K562 (cell line): ENCODE measurements at regions not wholly inside any gene's neighbourhood (a gene's known extent, or its start where the extent isn't known, plus 50 kb on each side); places are given as distances from the start of the nearest gene placed in this dataset.

Source experiments
- ATAC-seq: fragments of 200-7000 bp; cut with Tn5 transposase; 3 replicates; pipeline ENCODE4 v1.9.1; 2020; ENCODE audit warnings: moderate library complexity
- BruUV-seq: library from RNA; stranded (reverse); fragments of 400-500 nt; replicated peaks from 2 replicates; lab custom pipeline; 2021; lab: Mats Ljungman, UMichigan
- CTCF ChIA-PET: fragments of 300-600 bp; formaldehyde crosslinking; extraction: SDS; loops from one replicate; lab custom pipeline; 2021; ENCODE audit warnings: low intra/inter-chr PET ratio; lab: Yijun Ruan, JAX
- POLR2A ChIA-PET: fragments of 300-600, 350-650 bp; sonication (Branson Sonifier 250); formaldehyde crosslinking; extraction: SDS; loops from one replicate; lab custom pipeline; 2021; ENCODE audit warnings: antibody characterized with exemption, inconsistent platforms; lab: Yijun Ruan, JAX
- DNase-seq, 4 experiments: peaks; one replicate each; pipeline versions ENCODE4 v3.0.0 to v3.0.0-alpha.2; 2011 to 2018; ENCODE audit warnings: low spot score in 3 of 4, mixed read lengths in 3 of 4; ENCODE audit errors: extremely low read depth in 1 of 4
- FAIRE-seq: peaks from 2 replicates; lab custom pipeline; 2011; peaks lifted over from hg19 to GRCh38; lab: Jason Lieb, UNC
- H2AFZ ChIP-seq: 2 replicates; pipeline ENCODE4 v1.6.0; 2011; ENCODE audit warnings: low read depth, low read length, control low read depth, inconsistent platforms
- H3K27ac ChIP-seq: fragments of 200-600 bp; 3 replicates; pipeline ENCODE4 v1.8.0; 2011; ENCODE audit warnings: low read depth, mild to moderate bottlenecking, control low read depth, inconsistent platforms, low read length, moderate library complexity, mixed read lengths; ENCODE audit errors: extremely low read depth
- H3K27me3 ChIP-seq, 2 experiments: fragments of 300-600 bp in 1 of 2; 2 replicates in 1 of 2; 3 replicates in 1 of 2; pipeline versions ENCODE4 v1.6.0 to v1.8.0; 2011; ENCODE audit warnings: inconsistent platforms in 2 of 2, low read length in 2 of 2, mild to moderate bottlenecking in 1 of 2, mixed read lengths in 1 of 2, moderate library complexity in 1 of 2; ENCODE audit not compliant: control insufficient read depth in 2 of 2, insufficient read depth in 2 of 2
- H3K36me3 ChIP-seq: fragments of 300-600 bp; 3 replicates; pipeline ENCODE4 v1.8.0; 2011; ENCODE audit warnings: mild to moderate bottlenecking, low read length, inconsistent platforms; ENCODE audit not compliant: control insufficient read depth, insufficient read depth
- H3K4me1 ChIP-seq, 2 experiments: fragments of 200-600 bp in 1 of 2; replicated peaks in 1 of 2; 2 replicates in 1 of 2; 3 replicates in 1 of 2; pipeline versions ENCODE4 v1.5.1 to v1.8.0; 2011; ENCODE audit warnings: inconsistent platforms in 2 of 2, low read length in 2 of 2, mild to moderate bottlenecking in 1 of 2, mixed read lengths in 1 of 2, moderate library complexity in 1 of 2; ENCODE audit not compliant: control insufficient read depth in 2 of 2, insufficient read depth in 2 of 2
- H3K4me2 ChIP-seq: 2 replicates; pipeline ENCODE4 v1.6.1; 2011; ENCODE audit warnings: low read length, control low read depth, inconsistent platforms, mixed read lengths; ENCODE audit not compliant: insufficient read depth
- H3K4me3 ChIP-seq: fragments of 200-600 bp; sonication (generic), shearing (Covaris generic); 2 replicates; pipeline ENCODE4 v1.5.1; 2016; ENCODE audit warnings: control low read depth, inconsistent platforms
- H3K79me2 ChIP-seq: fragments of 200-600 bp; 3 replicates; pipeline ENCODE4 v1.8.0; 2011; ENCODE audit warnings: low read length, inconsistent platforms; ENCODE audit not compliant: control insufficient read depth, insufficient read depth
- H3K9ac ChIP-seq, 2 experiments: 2 replicates each; pipeline versions ENCODE4 v1.6.0 to v1.6.1; 2011; ENCODE audit warnings: low read depth in 2 of 2, low read length in 2 of 2, control low read depth in 1 of 2, inconsistent platforms in 1 of 2, mild to moderate bottlenecking in 1 of 2, mixed read lengths in 1 of 2; ENCODE audit not compliant: insufficient read depth in 1 of 2
- H3K9me1 ChIP-seq: one replicate; pipeline ENCODE4 v1.6.0; 2011; ENCODE audit warnings: inconsistent platforms, mild to moderate bottlenecking, low read length, moderate library complexity; ENCODE audit not compliant: control insufficient read depth, insufficient read depth
- H3K9me3 ChIP-seq: replicated peaks from 2 replicates; pipeline ENCODE4 v1.5.1; 2011; ENCODE audit warnings: low read depth, low read length, inconsistent platforms; ENCODE audit not compliant: control insufficient read depth, insufficient read depth
- H4K20me1 ChIP-seq: replicated peaks from 2 replicates; pipeline ENCODE4 v1.6.1; 2011; ENCODE audit warnings: low read length, inconsistent platforms, mixed read lengths; ENCODE audit not compliant: control insufficient read depth, insufficient read depth
- CBX2 ChIP-seq: fragments of 200-600 bp; sonication (generic); IDR thresholded peaks from one replicate; pipeline ENCODE4 v1.6.1; 2012; ENCODE audit warnings: mild to moderate bottlenecking, low read length, inconsistent platforms; ENCODE audit not compliant: insufficient read depth, poor library complexity, severe bottlenecking
- FOXJ2 ChIP-seq: fragments of 200-800 bp; sonication (Bioruptor generic); IDR thresholded peaks from 2 replicates; pipeline ENCODE4 v1.6.1; 2016; ENCODE audit warnings: missing genetic modification characterization, missing compliant biosample characterization
- HINFP ChIP-seq: fragments of 450-650 bp; conservative IDR thresholded peaks from 2 replicates; pipeline ENCODE4 v1.6.1; 2016; ENCODE audit warnings: missing genetic modification characterization, low read depth, mild to moderate bottlenecking, control low read depth, missing compliant biosample characterization
- NEUROD1 ChIP-seq: fragments of 150-350 bp; IDR thresholded peaks from 2 replicates; pipeline ENCODE4 v1.6.1; 2014; ENCODE audit warnings: borderline replicate concordance, low read length, low read depth; ENCODE audit not compliant: partially characterized antibody
- ZNF316 ChIP-seq: fragments of 450-650 bp; IDR thresholded peaks from 2 replicates; pipeline ENCODE4 v1.6.1; 2016
- WGBS: fragments of 100-300 bp; shearing (Covaris generic); methylation state at CpG from one replicate; pipeline ENCODE4 v1.1.6; 2016; ENCODE audit warnings: low coverage, mixed read lengths; ENCODE audit not compliant: insufficient coverage; ENCODE audit errors: missing lambda C conversion rate; 5-methylcytosine and 5-hydroxymethylcytosine counted together
- in situ Hi-C: fragments of 300-500 bp; cut with MboI; formaldehyde crosslinking; loops from 4 replicates; pipeline ENCODE4 v1.15.0; 2018; ENCODE audit warnings: inconsistent platforms, mixed read lengths
- intact Hi-C: fragments of 100-400 bp; cut with micrococcal nuclease; formaldehyde crosslinking; loops from 2 replicates; pipeline ENCODE4 v1.14.2; 2022
- TF ChIP-seq, protein P1 (sequence below), 2 experiments: fragments of 200-800 bp in 1 of 2; sonication (Bioruptor generic) in 1 of 2; sonication (generic) in 1 of 2; formaldehyde crosslinking in 1 of 2; IDR thresholded peaks in 1 of 2; conservative IDR thresholded peaks in 1 of 2; 2 replicates each; pipeline versions ENCODE4 v1.5.0 to v1.6.1; 2016 to 2020; ENCODE audit warnings: missing compliant biosample characterization in 1 of 2, missing genetic modification characterization in 1 of 2, missing genetic modification reagents in 1 of 2

GRCh38 chr4:81974523-81974922, 399.3 kb downstream of the HNRNPD start (continued):
- TF ChIP-seq CBX2 (no peak), NEUROD1 (no peak), FOXJ2 (tag) (no peak)
- TF ChIP-seq, protein P1, sequence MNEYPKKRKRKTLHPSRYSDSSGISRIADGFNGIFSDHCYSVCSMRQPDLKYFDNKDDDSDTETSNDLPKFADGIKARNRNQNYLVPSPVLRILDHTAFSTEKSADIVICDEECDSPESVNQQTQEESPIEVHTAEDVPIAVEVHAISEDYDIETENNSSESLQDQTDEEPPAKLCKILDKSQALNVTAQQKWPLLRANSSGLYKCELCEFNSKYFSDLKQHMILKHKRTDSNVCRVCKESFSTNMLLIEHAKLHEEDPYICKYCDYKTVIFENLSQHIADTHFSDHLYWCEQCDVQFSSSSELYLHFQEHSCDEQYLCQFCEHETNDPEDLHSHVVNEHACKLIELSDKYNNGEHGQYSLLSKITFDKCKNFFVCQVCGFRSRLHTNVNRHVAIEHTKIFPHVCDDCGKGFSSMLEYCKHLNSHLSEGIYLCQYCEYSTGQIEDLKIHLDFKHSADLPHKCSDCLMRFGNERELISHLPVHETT (CRISPR knock-in tag; conservative IDR thresholded peaks at IDR 0.05 in 1 of 2, IDR thresholded peaks at IDR 0.05 in 1 of 2): no peak

GRCh38 chr4:81971637-81972381, 402.0 kb downstream of the HNRNPD start:
- TF ChIP-seq ZNF316 (peak; percentile 48; the same call in 1 of the 2 replicates), HINFP (tag) (no peak)
- Histone ChIP-seq H4K20me1 (no peaks in the 10 kb centered on the region; the same call in 1 of the 2 replicates), H3K36me3 (no peaks in the 10 kb centered on the region), H3K4me2 (no peak overlapping the region), H3K27ac (no peak overlapping the region), H3K4me1 (no peaks in the 10 kb centered on the region), H3K9me1 (no peaks in the 10 kb centered on the region), H3K4me3 (no peak overlapping the region), H3K27me3 (no peaks in the 10 kb centered on the region), H3K79me2 (no peaks in the 10 kb centered on the region), H2AFZ (no peak overlapping the region), H3K9me3 (no peaks in the 10 kb centered on the region), H3K9ac (no peak overlapping the region)
- ChIA-PET POLR2A (no interaction called here), CTCF (no interaction called here)
- ATAC-seq: no peak
- in situ Hi-C loops: no loop called here
- no peak for DNase-seq
- whole genome bisulfite sequencing: 0% methylated on average over 4 of the region's 4 CpGs
- no peak for FAIRE-seq
- intact Hi-C loops: no loop called here
- BruUV-seq: no TSS peak
